Brain microvascular endothelial cell (primary cell): ENCODE measurements at regions not wholly inside any gene's neighbourhood (a gene's known extent, or its start where the extent isn't known, plus 50 kb on each side); places are given as distances from the start of the nearest gene placed in this dataset.

Experiments used
- DNase-seq: peaks from one replicate; pipeline ENCODE4 v3.0.0-alpha.2; 2020
- H3K27ac ChIP-seq: fragments of 250-450 bp; sonication (Bioruptor Pico); 2 replicates; pipeline ENCODE4 v1.5.1; 2020; ENCODE audit warnings: mild to moderate bottlenecking, moderate library complexity
- H3K27me3 ChIP-seq: fragments of 250-450 bp; sonication (Bioruptor Pico); replicated peaks from 2 replicates; pipeline ENCODE4 v1.5.1; 2020; ENCODE audit warnings: mild to moderate bottlenecking
- H3K36me3 ChIP-seq: fragments of 250-450 bp; sonication (Bioruptor Pico); replicated peaks from 2 replicates; pipeline ENCODE4 v1.5.1; 2020; ENCODE audit warnings: mild to moderate bottlenecking
- H3K4me3 ChIP-seq: 2 replicates; pipeline ENCODE4 v1.5.1; 2011; ENCODE audit warnings: low read depth, mild to moderate bottlenecking, control low read depth, low read length, moderate library complexity
- in situ Hi-C: cut with HindIII; loops from 2 replicates; pipeline ENCODE4 v1.10.0; 2017; ENCODE audit warnings: low sequenced_read_pairs, low pct_ligation_motif_present
- TF ChIP-seq, protein P1 (sequence below): IDR thresholded peaks from 2 replicates; pipeline ENCODE4 v1.5.1; 2011; ENCODE audit warnings: low read depth, mild to moderate bottlenecking, moderate library complexity, low read length, control low read depth, inconsistent platforms; ENCODE audit errors: missing control alignments

DNA sequence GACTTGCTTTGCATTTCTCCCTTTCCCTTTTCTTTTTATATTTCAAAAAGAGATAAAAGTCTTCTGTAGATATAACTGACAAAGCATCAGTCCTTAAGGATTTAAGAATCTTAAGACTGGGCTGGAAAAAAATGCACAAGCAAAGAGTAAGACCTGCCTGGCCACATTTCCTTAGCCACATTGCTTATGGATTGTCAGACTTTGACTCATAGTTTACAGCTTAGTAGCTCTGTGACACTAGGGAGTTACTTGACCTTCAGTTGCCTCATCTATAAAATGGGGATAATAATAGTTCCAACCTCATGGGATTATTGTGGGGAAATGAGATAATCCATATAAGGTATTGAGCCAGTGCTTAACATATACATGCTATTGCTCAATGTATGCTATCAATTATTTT, 66.4 kb upstream of the STK38L start:
- H3K27me3 ChIP-seq, result no peaks in the 10 kb centered on the region
- in situ Hi-C loops, result no loop called here

DNA sequence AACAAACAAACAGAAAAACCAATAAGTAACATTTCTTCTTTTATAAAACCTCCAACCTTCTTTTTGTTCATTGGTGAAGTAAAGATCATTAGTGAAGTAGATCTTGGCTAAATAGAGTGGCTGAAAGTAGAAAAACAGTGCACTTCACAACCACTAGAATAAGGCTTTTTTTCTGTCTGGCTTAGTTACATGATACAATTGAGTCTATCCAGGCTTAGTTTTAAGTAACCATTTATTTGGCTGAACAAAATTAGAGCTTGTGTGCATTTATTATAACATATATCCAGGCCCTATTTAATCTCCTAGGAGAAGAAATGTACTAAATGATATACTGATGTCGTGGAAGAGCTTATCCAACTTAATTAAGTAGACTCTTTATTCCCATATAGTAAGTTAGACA, 65.8 kb upstream of the STK38L start:
- in situ Hi-C loops, result no loop called here
- Histone ChIP-seq H3K27me3 (no peaks in the 10 kb centered on the region), H3K27ac (peak overlapping the region; percentile 92)

More for the DNA sequence above, 66.4 kb upstream of the STK38L start:
- H3K4me3 ChIP-seq, result no peak overlapping the region
- H3K27ac ChIP-seq, result peak overlapping the region; percentile 92
- H3K36me3 ChIP-seq, result no peaks in the 10 kb centered on the region
- DNase-seq, result peak; percentile 79
- TF ChIP-seq, protein P1, sequence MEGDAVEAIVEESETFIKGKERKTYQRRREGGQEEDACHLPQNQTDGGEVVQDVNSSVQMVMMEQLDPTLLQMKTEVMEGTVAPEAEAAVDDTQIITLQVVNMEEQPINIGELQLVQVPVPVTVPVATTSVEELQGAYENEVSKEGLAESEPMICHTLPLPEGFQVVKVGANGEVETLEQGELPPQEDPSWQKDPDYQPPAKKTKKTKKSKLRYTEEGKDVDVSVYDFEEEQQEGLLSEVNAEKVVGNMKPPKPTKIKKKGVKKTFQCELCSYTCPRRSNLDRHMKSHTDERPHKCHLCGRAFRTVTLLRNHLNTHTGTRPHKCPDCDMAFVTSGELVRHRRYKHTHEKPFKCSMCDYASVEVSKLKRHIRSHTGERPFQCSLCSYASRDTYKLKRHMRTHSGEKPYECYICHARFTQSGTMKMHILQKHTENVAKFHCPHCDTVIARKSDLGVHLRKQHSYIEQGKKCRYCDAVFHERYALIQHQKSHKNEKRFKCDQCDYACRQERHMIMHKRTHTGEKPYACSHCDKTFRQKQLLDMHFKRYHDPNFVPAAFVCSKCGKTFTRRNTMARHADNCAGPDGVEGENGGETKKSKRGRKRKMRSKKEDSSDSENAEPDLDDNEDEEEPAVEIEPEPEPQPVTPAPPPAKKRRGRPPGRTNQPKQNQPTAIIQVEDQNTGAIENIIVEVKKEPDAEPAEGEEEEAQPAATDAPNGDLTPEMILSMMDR, result no peak

DNA sequence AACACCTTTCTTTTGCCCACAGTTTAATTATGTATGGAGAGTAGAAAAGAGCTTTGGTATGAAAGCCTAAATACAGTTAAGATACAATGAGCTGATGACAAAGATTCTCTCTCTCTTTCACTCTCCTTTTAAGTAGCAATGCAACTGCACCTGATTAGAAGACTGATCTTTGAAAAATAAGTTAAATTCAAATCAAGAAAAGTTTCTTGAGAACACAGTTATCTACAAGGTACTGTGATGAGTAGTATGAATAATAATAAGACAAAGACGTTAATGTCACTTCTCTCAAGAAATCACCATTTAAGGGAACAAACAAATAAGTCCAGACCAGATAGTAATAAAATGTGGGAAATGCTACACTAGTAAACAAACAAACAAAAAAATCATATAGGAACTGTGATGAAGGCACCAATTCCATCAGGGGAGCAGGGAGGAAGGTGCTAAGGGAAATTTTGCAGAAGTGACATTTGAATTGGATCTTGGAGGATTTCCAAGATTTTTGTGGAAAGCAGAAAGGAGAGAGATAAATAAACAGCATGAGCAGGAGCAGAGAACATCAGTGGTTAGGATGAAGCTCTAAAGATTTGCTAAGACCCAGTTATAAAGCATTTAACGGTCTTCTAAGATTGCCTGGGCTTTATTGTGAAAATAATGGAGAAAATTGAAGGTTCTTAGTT, 65.2 kb upstream of the STK38L start:
- H3K4me3 ChIP-seq, result no peak overlapping the region
- peak overlapping the region; percentile 92 for H3K27ac ChIP-seq
- no peak for DNase-seq
- no peaks in the 10 kb centered on the region for H3K27me3 ChIP-seq
- TF ChIP-seq, protein P1, result no peak
- in situ Hi-C loops, result no loop called here
- no peaks in the 10 kb centered on the region for H3K36me3 ChIP-seq

More for the DNA sequence above, 65.8 kb upstream of the STK38L start:
- TF ChIP-seq, protein P1, result no peak
- DNase-seq, result no peak
- Histone ChIP-seq H3K36me3 (no peaks in the 10 kb centered on the region), H3K4me3 (no peak overlapping the region)

DNA sequence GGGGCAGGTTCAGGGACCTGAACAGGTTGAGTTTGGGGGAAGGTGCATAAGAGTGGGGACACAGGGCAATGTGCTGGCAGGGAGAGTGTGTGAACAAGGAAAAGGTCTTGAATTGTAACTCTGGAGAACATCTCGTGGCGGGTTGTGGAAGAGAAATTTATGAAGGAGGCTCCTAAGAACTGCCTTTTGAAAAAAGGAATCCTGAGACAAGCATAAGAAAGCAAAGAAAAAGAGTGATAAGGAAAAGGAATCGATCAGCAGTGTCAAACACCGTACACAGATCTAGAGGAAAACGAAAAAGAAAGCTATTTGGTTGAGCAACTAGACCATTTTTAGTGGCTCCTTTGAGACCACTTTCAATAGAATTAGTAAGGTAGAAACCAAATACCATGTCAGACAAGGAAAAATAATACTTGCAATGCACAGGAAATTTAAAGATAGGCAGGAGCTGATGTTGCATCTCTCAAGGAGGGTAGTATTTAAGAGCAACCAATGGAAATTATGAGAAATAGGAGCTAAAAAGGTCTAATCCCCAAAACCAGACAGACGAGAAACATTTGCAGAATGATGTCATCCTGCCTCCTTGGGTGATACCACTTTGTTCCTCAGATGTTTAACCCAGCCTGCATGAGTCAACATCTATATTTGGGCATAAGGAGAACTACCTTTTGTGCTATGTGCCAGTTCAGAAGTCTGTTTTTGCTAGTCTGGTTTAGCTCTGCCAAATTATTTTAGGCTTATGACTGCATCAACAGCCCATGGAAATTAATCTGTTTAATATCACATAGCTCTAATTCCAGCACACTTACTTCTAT, 64.5 kb upstream of the STK38L start:
- Histone ChIP-seq H3K36me3 (no peaks in the 10 kb centered on the region), H3K4me3 (no peak overlapping the region), H3K27ac (peak overlapping the region; percentile 92), H3K27me3 (no peaks in the 10 kb centered on the region)
- in situ Hi-C loops, result no loop called here
- TF ChIP-seq, protein P1, result no peak
- DNase-seq, result peak; percentile 96

DNA sequence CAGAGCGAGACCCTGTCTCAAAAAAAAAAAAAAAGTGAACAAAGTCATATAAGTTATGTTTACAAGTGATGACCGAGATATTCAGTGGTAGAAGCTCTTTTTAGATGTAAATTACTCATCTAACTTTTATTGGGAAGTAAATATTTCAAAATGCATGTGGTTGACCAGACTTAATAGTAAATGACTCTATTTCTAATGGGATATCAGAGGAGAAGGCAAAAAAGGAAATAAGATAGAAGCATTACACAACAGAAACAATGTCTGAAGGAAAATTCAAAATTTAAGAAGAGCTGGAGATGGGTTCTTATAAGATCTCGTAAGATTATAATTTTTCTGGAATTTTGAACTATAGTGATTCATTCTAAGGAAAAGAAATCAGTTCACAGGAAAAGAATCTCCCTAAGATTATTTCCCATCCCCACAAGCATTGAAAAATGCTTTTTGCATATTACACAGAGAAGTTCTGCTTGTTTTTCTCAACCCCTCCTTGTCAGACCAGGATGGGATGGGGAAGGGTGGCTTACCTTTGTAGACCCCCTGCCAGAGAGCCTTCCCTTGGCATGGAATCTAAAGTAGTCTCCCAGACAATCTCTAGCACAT, 63.1 kb upstream of the STK38L start:
- no peaks in the 10 kb centered on the region for H3K36me3 ChIP-seq
- no peak for DNase-seq
- H3K4me3 ChIP-seq, result no peak overlapping the region
- TF ChIP-seq, protein P1, result no peak
- H3K27ac ChIP-seq, result peak overlapping the region; percentile 92
- no peaks in the 10 kb centered on the region for H3K27me3 ChIP-seq
- in situ Hi-C loops, result no loop called here
